ENCODE measurements at regions not wholly inside any gene's neighbourhood (a gene's known extent, or its start where the extent isn't known, plus 50 kb on each side); places are given as distances from the start of the nearest gene placed in this dataset.
"Not testable (repeated sequence)": the region's sequence is repeated elsewhere in the genome, so short reads cannot be mapped to it uniquely, and the experiment has no call there.

GRCh38 chr6:85078058-85078457 is 313.7 kb upstream of the TBX18 start:
- no peak overlapping the region for H3K4me3 Mint-ChIP-seq
- intact Hi-C loops (cut with micrococcal nuclease) = no loop called here
- no peaks in the 10 kb centered on the region for H3K36me3 Mint-ChIP-seq (ENCODE audit: low read depth)
- H3K27me3 Mint-ChIP-seq = no peaks in the 10 kb centered on the region
- H3K4me1 Mint-ChIP-seq (ENCODE audit: low read depth) = no peaks in the 10 kb centered on the region
- H3K9me3 Mint-ChIP-seq = no peaks in the 10 kb centered on the region
- no peak overlapping the region for H3K27ac Mint-ChIP-seq

- H3K4me3 Mint-ChIP-seq = no peak overlapping the region
- peaks cover 2% of the 10 kb centered on the region for H3K9me3 Mint-ChIP-seq
- H3K36me3 Mint-ChIP-seq (ENCODE audit: low read depth) = no peaks in the 10 kb centered on the region
- intact Hi-C loops (cut with micrococcal nuclease) = no loop called here
- no peak overlapping the region for H3K27ac Mint-ChIP-seq
- no peaks in the 10 kb centered on the region for H3K4me1 Mint-ChIP-seq (ENCODE audit: low read depth)
- H3K27me3 Mint-ChIP-seq = no peaks in the 10 kb centered on the region
Measured at GRCh38 chr6:85077098-85077497, 312.7 kb upstream of the TBX18 start.

GRCh38 chr6:85071845-85072244 is 307.4 kb upstream of the TBX18 start:
- H3K4me3 Mint-ChIP-seq; H3K27ac Mint-ChIP-seq; H3K36me3 Mint-ChIP-seq (ENCODE audit: low read depth); H3K4me1 Mint-ChIP-seq (ENCODE audit: low read depth); intact Hi-C loops (cut with micrococcal nuclease); H3K27me3 Mint-ChIP-seq: not testable (repeated sequence)
- peaks cover 19% of the 10 kb centered on the region for H3K9me3 Mint-ChIP-seq

GRCh38 chr6:85069577-85069976 is 305.2 kb upstream of the TBX18 start:
- Mint-ChIP-seq H3K4me1 (ENCODE audit: low read depth) (no peaks in the 10 kb centered on the region), H3K27me3 (no peaks in the 10 kb centered on the region), H3K9me3 (peaks cover 19% of the 10 kb centered on the region), H3K36me3 (ENCODE audit: low read depth) (no peaks in the 10 kb centered on the region), H3K27ac (no peak overlapping the region), H3K4me3 (no peak overlapping the region)
- intact Hi-C loops (cut with micrococcal nuclease) = no loop called here

GRCh38 chr6:85068221-85068620 is 303.8 kb upstream of the TBX18 start:
- peaks cover 19% of the 10 kb centered on the region for H3K9me3 Mint-ChIP-seq
- no peaks in the 10 kb centered on the region for H3K27me3 Mint-ChIP-seq
- no peaks in the 10 kb centered on the region for H3K4me1 Mint-ChIP-seq (ENCODE audit: low read depth)
- no peak overlapping the region for H3K27ac Mint-ChIP-seq
- H3K36me3 Mint-ChIP-seq (ENCODE audit: low read depth) = no peaks in the 10 kb centered on the region
- H3K4me3 Mint-ChIP-seq = no peak overlapping the region
- intact Hi-C loops (cut with micrococcal nuclease) = no loop called here

GRCh38 chr6:85066266-85066665 is 301.9 kb upstream of the TBX18 start:
- intact Hi-C loops (cut with micrococcal nuclease) = no loop called here
- Mint-ChIP-seq H3K4me3 (no peak overlapping the region), H3K4me1 (ENCODE audit: low read depth) (no peaks in the 10 kb centered on the region), H3K27me3 (no peaks in the 10 kb centered on the region), H3K27ac (no peak overlapping the region), H3K36me3 (ENCODE audit: low read depth) (no peaks in the 10 kb centered on the region), H3K9me3 (peaks cover 8% of the 10 kb centered on the region)

- Mint-ChIP-seq H3K4me1 (ENCODE audit: low read depth) (no peaks in the 10 kb centered on the region), H3K36me3 (ENCODE audit: low read depth) (no peaks in the 10 kb centered on the region), H3K27ac (no peak overlapping the region), H3K4me3 (no peak overlapping the region), H3K9me3 (peaks cover 6% of the 10 kb centered on the region), H3K27me3 (no peaks in the 10 kb centered on the region)
- intact Hi-C loops (cut with micrococcal nuclease) = no loop called here
Measured at GRCh38 chr6:85065831-85066230, 301.4 kb upstream of the TBX18 start.

GRCh38 chr6:85063611-85064010 is 299.2 kb upstream of the TBX18 start:
- Mint-ChIP-seq H3K36me3 (ENCODE audit: low read depth) (no peaks in the 10 kb centered on the region), H3K4me1 (ENCODE audit: low read depth) (no peaks in the 10 kb centered on the region), H3K27ac (no peak overlapping the region), H3K9me3 (no peaks in the 10 kb centered on the region), H3K4me3 (no peak overlapping the region), H3K27me3 (no peaks in the 10 kb centered on the region)
- intact Hi-C loops (cut with micrococcal nuclease) = no loop called here

GRCh38 chr6:85062884-85063283 is 298.5 kb upstream of the TBX18 start:
- no peaks in the 10 kb centered on the region for H3K9me3 Mint-ChIP-seq
- H3K27ac Mint-ChIP-seq = no peak overlapping the region
- no peaks in the 10 kb centered on the region for H3K27me3 Mint-ChIP-seq
- H3K36me3 Mint-ChIP-seq (ENCODE audit: low read depth) = no peaks in the 10 kb centered on the region
- H3K4me1 Mint-ChIP-seq (ENCODE audit: low read depth) = no peaks in the 10 kb centered on the region
- intact Hi-C loops (cut with micrococcal nuclease) = no loop called here
- no peak overlapping the region for H3K4me3 Mint-ChIP-seq

- Mint-ChIP-seq H3K4me3 (no peak overlapping the region), H3K9me3 (no peaks in the 10 kb centered on the region), H3K36me3 (ENCODE audit: low read depth) (no peaks in the 10 kb centered on the region), H3K27me3 (no peaks in the 10 kb centered on the region), H3K27ac (no peak overlapping the region), H3K4me1 (ENCODE audit: low read depth) (no peaks in the 10 kb centered on the region)
- intact Hi-C loops (cut with micrococcal nuclease) = no loop called here
Measured at GRCh38 chr6:85058806-85059205, 294.4 kb upstream of the TBX18 start.

- no peaks in the 10 kb centered on the region for H3K9me3 Mint-ChIP-seq
- no peak overlapping the region for H3K27ac Mint-ChIP-seq
- no peaks in the 10 kb centered on the region for H3K4me1 Mint-ChIP-seq (ENCODE audit: low read depth)
- H3K4me3 Mint-ChIP-seq = no peak overlapping the region
- H3K36me3 Mint-ChIP-seq (ENCODE audit: low read depth) = no peaks in the 10 kb centered on the region
- intact Hi-C loops (cut with micrococcal nuclease) = no loop called here
- no peaks in the 10 kb centered on the region for H3K27me3 Mint-ChIP-seq
Measured at GRCh38 chr6:85050149-85050548, 285.8 kb upstream of the TBX18 start.

GRCh38 chr6:85049282-85049681 is 284.9 kb upstream of the TBX18 start:
- H3K36me3 Mint-ChIP-seq (ENCODE audit: low read depth) = no peaks in the 10 kb centered on the region
- intact Hi-C loops (cut with micrococcal nuclease) = no loop called here

GRCh38 chr6:85047818-85048217 is 283.4 kb upstream of the TBX18 start:
- H3K4me1 Mint-ChIP-seq (ENCODE audit: low read depth) = no peaks in the 10 kb centered on the region
- no peak overlapping the region for H3K4me3 Mint-ChIP-seq
- no peaks in the 10 kb centered on the region for H3K36me3 Mint-ChIP-seq (ENCODE audit: low read depth)
- H3K27me3 Mint-ChIP-seq = no peaks in the 10 kb centered on the region
- intact Hi-C loops (cut with micrococcal nuclease) = no loop called here
- peaks cover 8% of the 10 kb centered on the region for H3K9me3 Mint-ChIP-seq
- no peak overlapping the region for H3K27ac Mint-ChIP-seq

More at GRCh38 chr6:85049282-85049681, 284.9 kb upstream of the TBX18 start:
- Mint-ChIP-seq H3K27ac (no peak overlapping the region), H3K27me3 (no peaks in the 10 kb centered on the region), H3K4me3 (no peak overlapping the region), H3K4me1 (ENCODE audit: low read depth) (no peaks in the 10 kb centered on the region), H3K9me3 (no peaks in the 10 kb centered on the region)

- H3K36me3 Mint-ChIP-seq (ENCODE audit: low read depth); H3K27ac Mint-ChIP-seq; intact Hi-C loops (cut with micrococcal nuclease); H3K27me3 Mint-ChIP-seq; H3K4me3 Mint-ChIP-seq; H3K4me1 Mint-ChIP-seq (ENCODE audit: low read depth): not testable (repeated sequence)
- H3K9me3 Mint-ChIP-seq = peaks cover 15% of the 10 kb centered on the region
Measured at GRCh38 chr6:85045767-85046166, 281.4 kb upstream of the TBX18 start.

- peaks cover 15% of the 10 kb centered on the region for H3K9me3 Mint-ChIP-seq
- no peaks in the 10 kb centered on the region for H3K4me1 Mint-ChIP-seq (ENCODE audit: low read depth)
- no peak overlapping the region for H3K4me3 Mint-ChIP-seq
- no peaks in the 10 kb centered on the region for H3K36me3 Mint-ChIP-seq (ENCODE audit: low read depth)
- H3K27ac Mint-ChIP-seq = no peak overlapping the region
- intact Hi-C loops (cut with micrococcal nuclease) = no loop called here
- no peaks in the 10 kb centered on the region for H3K27me3 Mint-ChIP-seq
Measured at GRCh38 chr6:85044361-85044760, 280.0 kb upstream of the TBX18 start.

Data from dendritic cell treated with granulocyte-macrophage colony-stimulating factor and Interleukin-4, amounts not matched to agents 40 ng/mL and 50 ng/mL, for 4 days (primary cell).